D721Med (cell line): ENCODE measurements at regions not wholly inside any gene's neighbourhood (a gene's known extent, or its start where the extent isn't known, plus 50 kb on each side); places are given as distances from the start of the nearest gene placed in this dataset.

Experiments
- DNase-seq: peaks from one replicate; pipeline ENCODE4 v3.0.0; 2011; ENCODE audit warnings: low spot score; ENCODE audit not compliant: insufficient read length
- FAIRE-seq: peaks from 2 replicates; lab custom pipeline; 2011; peaks lifted over from hg19 to GRCh38; lab: Jason Lieb, UNC
- TF ChIP-seq, protein P1 (sequence below): IDR thresholded peaks from 2 replicates; pipeline ENCODE4 v1.5.1; 2012; ENCODE audit warnings: mild to moderate bottlenecking, control low read depth; ENCODE audit not compliant: insufficient read depth; ENCODE audit errors: missing control alignments

DNA sequence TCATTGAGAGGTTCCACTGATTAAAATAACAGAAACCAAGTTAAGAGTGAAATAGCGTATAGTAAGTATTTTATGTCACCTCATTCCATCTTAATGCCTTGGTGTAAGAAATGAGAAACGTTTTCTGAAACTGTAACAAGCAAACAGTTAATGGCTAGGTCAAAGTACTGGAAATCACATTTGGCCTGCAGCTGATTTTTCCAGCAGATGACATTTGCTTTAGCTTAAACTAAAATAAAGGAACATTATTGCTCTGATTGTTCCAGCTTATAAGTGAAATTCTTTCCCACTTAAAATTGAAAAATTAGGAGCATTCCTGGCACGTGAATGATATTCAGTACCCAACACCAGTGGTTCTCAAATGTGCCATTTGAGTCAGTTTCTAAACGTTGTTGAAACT lies 213.6 kb upstream of the DPP6 start:
- DNase-seq (no peak), FAIRE-seq (no peak)
- TF ChIP-seq, protein P1, sequence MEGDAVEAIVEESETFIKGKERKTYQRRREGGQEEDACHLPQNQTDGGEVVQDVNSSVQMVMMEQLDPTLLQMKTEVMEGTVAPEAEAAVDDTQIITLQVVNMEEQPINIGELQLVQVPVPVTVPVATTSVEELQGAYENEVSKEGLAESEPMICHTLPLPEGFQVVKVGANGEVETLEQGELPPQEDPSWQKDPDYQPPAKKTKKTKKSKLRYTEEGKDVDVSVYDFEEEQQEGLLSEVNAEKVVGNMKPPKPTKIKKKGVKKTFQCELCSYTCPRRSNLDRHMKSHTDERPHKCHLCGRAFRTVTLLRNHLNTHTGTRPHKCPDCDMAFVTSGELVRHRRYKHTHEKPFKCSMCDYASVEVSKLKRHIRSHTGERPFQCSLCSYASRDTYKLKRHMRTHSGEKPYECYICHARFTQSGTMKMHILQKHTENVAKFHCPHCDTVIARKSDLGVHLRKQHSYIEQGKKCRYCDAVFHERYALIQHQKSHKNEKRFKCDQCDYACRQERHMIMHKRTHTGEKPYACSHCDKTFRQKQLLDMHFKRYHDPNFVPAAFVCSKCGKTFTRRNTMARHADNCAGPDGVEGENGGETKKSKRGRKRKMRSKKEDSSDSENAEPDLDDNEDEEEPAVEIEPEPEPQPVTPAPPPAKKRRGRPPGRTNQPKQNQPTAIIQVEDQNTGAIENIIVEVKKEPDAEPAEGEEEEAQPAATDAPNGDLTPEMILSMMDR: no peak

DNA sequence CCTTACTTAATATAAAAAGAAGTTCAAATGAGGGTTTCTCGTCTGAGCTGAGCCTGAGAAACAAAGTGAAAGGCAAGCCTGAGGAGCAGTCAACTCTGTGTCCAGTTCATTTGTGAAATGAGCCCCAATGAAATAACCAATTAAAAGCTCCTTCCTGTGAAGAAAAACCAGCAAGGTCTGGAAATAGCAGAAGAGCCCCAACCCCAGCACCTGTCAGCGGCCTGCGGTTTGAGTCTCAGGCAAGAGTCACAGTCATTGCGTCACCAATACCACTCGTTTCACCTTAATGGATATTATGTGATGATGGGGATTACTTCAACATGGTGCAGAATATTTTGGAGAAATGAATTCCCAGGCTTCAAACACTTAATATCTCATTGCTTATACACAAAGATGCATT lies 211.3 kb upstream of the DPP6 start:
- TF ChIP-seq, protein P1: no peak
- FAIRE-seq: no peak

DNA sequence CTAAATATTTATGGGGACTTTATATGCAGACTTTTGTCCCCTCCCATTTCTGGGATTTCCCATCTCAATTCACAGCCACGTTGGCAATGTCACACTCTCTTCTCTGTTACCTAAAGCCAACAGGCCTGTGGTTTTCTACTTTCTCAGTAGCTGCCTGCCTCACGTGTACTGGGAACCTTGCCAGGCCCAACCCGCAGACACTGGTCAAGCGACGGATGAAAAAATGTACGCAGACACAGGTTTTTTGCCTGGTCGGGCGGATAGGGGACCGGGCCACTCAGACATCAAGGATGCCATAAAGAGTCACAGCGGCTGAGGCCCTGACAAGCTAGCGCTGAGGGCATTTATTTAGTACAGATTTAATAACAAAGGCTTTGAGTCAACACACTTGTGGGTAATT lies 204.4 kb upstream of the DPP6 start:
- TF ChIP-seq, protein P1: no peak
- FAIRE-seq (no peak), DNase-seq (no peak)

More for the DNA sequence above, 211.3 kb upstream of the DPP6 start:
- DNase-seq: no peak

DNA sequence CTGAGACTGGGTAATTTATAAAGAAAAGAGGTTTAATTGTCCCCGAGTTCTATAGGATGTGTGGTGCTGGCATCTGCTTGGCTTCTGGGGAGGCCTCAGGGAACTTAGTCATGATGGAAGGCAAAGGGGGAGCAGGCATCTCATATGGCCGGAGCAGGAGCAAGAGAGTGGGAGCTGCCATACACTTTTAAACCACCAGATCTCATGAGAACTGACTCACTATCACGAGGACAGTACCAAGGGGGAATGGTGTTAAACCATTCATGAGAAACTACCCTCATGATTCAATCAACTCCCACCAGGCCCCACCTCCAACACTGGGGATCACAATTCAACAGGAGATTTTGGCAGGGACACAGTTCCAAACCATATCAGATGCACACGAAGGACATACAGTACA lies 199.9 kb upstream of the DPP6 start:
- FAIRE-seq (no peak), DNase-seq (no peak)
- TF ChIP-seq, protein P1: no peak

DNA sequence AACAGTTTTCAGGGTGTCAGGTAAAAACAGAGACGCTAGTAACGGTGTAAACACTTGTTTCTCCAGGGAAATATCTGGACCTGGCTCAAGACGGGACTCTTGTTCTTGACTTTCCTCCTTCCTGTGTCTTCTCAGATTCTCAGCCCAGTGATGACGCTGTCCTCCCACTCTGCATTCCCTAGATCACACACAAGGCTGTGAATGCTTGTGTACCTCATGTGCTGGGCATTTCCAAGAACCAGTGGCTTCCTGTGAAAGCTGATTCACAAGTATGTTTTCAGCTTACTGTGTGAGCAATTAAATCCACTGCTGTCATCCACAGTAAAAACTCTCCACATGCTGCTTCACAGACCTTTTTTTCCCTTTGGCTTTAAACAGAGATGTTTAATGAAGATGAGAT lies 193.8 kb upstream of the DPP6 start:
- no peak for DNase-seq
- FAIRE-seq: no peak
- TF ChIP-seq, protein P1: no peak

DNA sequence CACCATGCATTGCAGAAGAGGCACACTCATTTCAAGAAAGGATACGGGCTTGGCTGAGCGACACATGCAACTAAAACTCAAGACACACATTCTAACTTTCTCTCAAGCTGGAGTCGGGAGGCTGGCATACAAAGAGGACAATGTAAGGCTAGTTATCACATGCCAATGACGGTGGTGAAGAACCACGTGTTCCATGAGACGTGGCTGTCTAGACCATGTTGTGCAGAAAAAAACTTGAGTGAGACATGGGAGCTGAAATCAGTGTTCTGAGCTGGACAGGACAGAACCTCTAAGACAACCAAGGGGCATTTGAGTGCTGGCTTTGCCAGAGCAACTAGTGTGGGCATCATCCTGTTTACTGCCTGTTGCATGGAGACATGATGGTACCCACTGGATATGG lies 193.0 kb upstream of the DPP6 start:
- TF ChIP-seq, protein P1: no peak
- DNase-seq (no peak), FAIRE-seq (no peak)

DNA sequence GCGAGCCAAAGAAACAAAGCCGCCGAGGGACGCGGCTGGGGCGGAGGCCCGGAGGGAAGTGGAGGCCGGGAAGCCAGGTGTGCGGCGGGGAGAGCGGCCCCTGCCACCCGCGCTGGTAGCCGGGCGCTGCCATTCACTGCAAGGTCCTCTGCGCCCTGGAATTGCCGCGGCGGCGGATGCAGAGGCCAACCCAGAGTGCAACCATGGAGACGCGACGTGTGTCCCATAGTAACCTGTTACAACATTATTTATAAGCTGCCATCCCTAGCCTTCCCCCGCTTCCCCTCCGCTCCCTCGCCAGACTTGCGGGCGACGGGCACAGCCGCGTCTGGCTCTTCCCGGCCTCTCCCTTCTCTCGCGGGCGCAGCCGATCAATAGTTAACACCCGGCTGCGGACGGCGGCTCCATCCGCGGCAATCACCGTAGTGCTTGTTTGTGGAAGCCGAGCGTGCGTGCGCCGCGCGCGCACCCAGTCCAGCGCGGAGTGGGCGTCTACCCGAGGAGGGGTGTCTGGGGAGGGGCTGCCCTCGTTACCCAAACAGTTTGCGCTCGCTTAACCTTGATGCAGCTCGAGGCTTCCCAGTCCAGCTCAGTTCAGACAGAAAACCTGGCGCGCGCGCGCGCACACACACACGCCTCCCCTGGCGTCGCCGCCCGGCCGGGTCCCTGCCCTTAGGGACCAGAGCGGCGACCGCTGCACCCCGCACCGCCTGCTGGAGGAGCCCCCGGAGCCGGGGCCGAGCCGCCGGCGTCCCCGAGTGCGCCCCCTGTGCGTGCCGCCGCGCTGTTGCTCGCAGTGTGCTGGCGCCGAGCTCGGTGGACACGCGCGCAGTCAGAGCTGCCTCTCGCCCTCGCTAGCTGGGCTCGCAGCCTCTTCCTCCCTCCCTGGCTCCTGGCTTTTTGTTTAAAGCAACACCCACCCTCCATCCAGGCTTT lies 165.4 kb upstream of the DPP6 start:
- DNase-seq (no peak), FAIRE-seq (no peak)
- TF ChIP-seq, protein P1: no peak
